ENCODE measurements at regions not wholly inside any gene's neighbourhood (a gene's known extent, or its start where the extent isn't known, plus 50 kb on each side); places are given as distances from the start of the nearest gene placed in this dataset.

- TF ChIP-seq JUND (IDR thresholded peaks at IDR 0.05; ENCODE audit: low read depth): no peak
- DNase-seq (ENCODE audit: low read depth in 1 of 2, low spot score in 1 of 2): no peak
- in situ Hi-C loops (cut with HindIII; ENCODE audit: low pct_unique_long_range_greater_than_20kb, low sequenced_read_pairs): no loop called here
Measured at GRCh38 chr20:41865938-41866337, 247.8 kb upstream of the CHD6 start.

- DNase-seq (ENCODE audit: low read depth in 1 of 2, low spot score in 1 of 2): no peak
- in situ Hi-C loops (cut with HindIII; ENCODE audit: low pct_unique_long_range_greater_than_20kb, low sequenced_read_pairs): no loop called here
- no peak for TF ChIP-seq JUND (IDR thresholded peaks at IDR 0.05; ENCODE audit: low read depth)
Measured at GRCh38 chr20:41862476-41862875, 244.3 kb upstream of the CHD6 start.

- no peak for TF ChIP-seq JUND (IDR thresholded peaks at IDR 0.05; ENCODE audit: low read depth)
- no peak for DNase-seq (ENCODE audit: low read depth in 1 of 2, low spot score in 1 of 2)
- in situ Hi-C loops (cut with HindIII; ENCODE audit: low pct_unique_long_range_greater_than_20kb, low sequenced_read_pairs): no loop called here
Measured at GRCh38 chr20:41861772-41862422, 243.7 kb upstream of the CHD6 start.

GRCh38 chr20:41854765-41855164 is 236.6 kb upstream of the CHD6 start:
- in situ Hi-C loops (cut with HindIII; ENCODE audit: low pct_unique_long_range_greater_than_20kb, low sequenced_read_pairs): no loop called here
- no peak for TF ChIP-seq JUND (IDR thresholded peaks at IDR 0.05; ENCODE audit: low read depth)
- no peak for DNase-seq (ENCODE audit: low read depth in 1 of 2, low spot score in 1 of 2)

GRCh38 chr20:41853806-41854205 is 235.6 kb upstream of the CHD6 start:
- no peak for TF ChIP-seq JUND (IDR thresholded peaks at IDR 0.05; ENCODE audit: low read depth)
- DNase-seq (ENCODE audit: low read depth in 1 of 2, low spot score in 1 of 2): no peak
- in situ Hi-C loops (cut with HindIII; ENCODE audit: low pct_unique_long_range_greater_than_20kb, low sequenced_read_pairs): no loop called here

- in situ Hi-C loops (cut with HindIII; ENCODE audit: low pct_unique_long_range_greater_than_20kb, low sequenced_read_pairs): no loop called here
- TF ChIP-seq JUND (IDR thresholded peaks at IDR 0.05; ENCODE audit: low read depth): no peak
- no peak for DNase-seq (ENCODE audit: low read depth in 1 of 2, low spot score in 1 of 2)
Measured at GRCh38 chr20:41848180-41848579, 230.0 kb upstream of the CHD6 start.

- in situ Hi-C loops (cut with HindIII; ENCODE audit: low pct_unique_long_range_greater_than_20kb, low sequenced_read_pairs): no loop called here
- no peak for DNase-seq (ENCODE audit: low read depth in 1 of 2, low spot score in 1 of 2)
- TF ChIP-seq JUND (IDR thresholded peaks at IDR 0.05; ENCODE audit: low read depth): no peak
Measured at GRCh38 chr20:41837669-41838224, 219.6 kb upstream of the CHD6 start.

- TF ChIP-seq JUND (IDR thresholded peaks at IDR 0.05; ENCODE audit: low read depth): no peak
- DNase-seq (ENCODE audit: low read depth in 1 of 2, low spot score in 1 of 2): no peak
- in situ Hi-C loops (cut with HindIII; ENCODE audit: low pct_unique_long_range_greater_than_20kb, low sequenced_read_pairs): no loop called here
Measured at GRCh38 chr20:41833739-41834138, 215.6 kb upstream of the CHD6 start.

GRCh38 chr20:41830702-41831101 is 212.5 kb upstream of the CHD6 start:
- TF ChIP-seq JUND (IDR thresholded peaks at IDR 0.05; ENCODE audit: low read depth): no peak
- in situ Hi-C loops (cut with HindIII; ENCODE audit: low pct_unique_long_range_greater_than_20kb, low sequenced_read_pairs): no loop called here
- DNase-seq (ENCODE audit: low read depth in 1 of 2, low spot score in 1 of 2): no peak

GRCh38 chr20:41819436-41819835 is 201.3 kb upstream of the CHD6 start:
- in situ Hi-C loops (cut with HindIII; ENCODE audit: low pct_unique_long_range_greater_than_20kb, low sequenced_read_pairs): no loop called here
- no peak for DNase-seq (ENCODE audit: low read depth in 1 of 2, low spot score in 1 of 2)
- no peak for TF ChIP-seq JUND (IDR thresholded peaks at IDR 0.05; ENCODE audit: low read depth)

- in situ Hi-C loops (cut with HindIII; ENCODE audit: low pct_unique_long_range_greater_than_20kb, low sequenced_read_pairs): no loop called here
- no peak for DNase-seq (ENCODE audit: low read depth in 1 of 2, low spot score in 1 of 2)
- TF ChIP-seq JUND (IDR thresholded peaks at IDR 0.05; ENCODE audit: low read depth): no peak
Measured at GRCh38 chr20:41818991-41819390, 200.8 kb upstream of the CHD6 start.

- TF ChIP-seq JUND (IDR thresholded peaks at IDR 0.05; ENCODE audit: low read depth): no peak
- no peak for DNase-seq (ENCODE audit: low read depth in 1 of 2, low spot score in 1 of 2)
- in situ Hi-C loops (cut with HindIII; ENCODE audit: low pct_unique_long_range_greater_than_20kb, low sequenced_read_pairs): no loop called here
Measured at GRCh38 chr20:41818369-41818768, 200.2 kb upstream of the CHD6 start.

- in situ Hi-C loops (cut with HindIII; ENCODE audit: low pct_unique_long_range_greater_than_20kb, low sequenced_read_pairs): no loop called here
- no peak for TF ChIP-seq JUND (IDR thresholded peaks at IDR 0.05; ENCODE audit: low read depth)
- DNase-seq (ENCODE audit: low read depth in 1 of 2, low spot score in 1 of 2): no peak
Measured at GRCh38 chr20:41811456-41811855, 193.3 kb upstream of the CHD6 start.

GRCh38 chr20:41800040-41800439 is 181.9 kb upstream of the CHD6 start:
- in situ Hi-C loops (cut with HindIII; ENCODE audit: low pct_unique_long_range_greater_than_20kb, low sequenced_read_pairs): no loop called here
- no peak for DNase-seq (ENCODE audit: low read depth in 1 of 2, low spot score in 1 of 2)
- TF ChIP-seq JUND (IDR thresholded peaks at IDR 0.05; ENCODE audit: low read depth): no peak
